ENCODE measurements at regions not wholly inside any gene's neighbourhood (a gene's known extent, or its start where the extent isn't known, plus 50 kb on each side); places are given as distances from the start of the nearest gene placed in this dataset.

- no peak for TF ChIP-seq CTCF (IDR thresholded peaks at IDR 0.05)
- no peak for TF ChIP-seq POLR2A (IDR thresholded peaks at IDR 0.05)
Observed at GRCh38 chr3:191715585-191715984, 254.6 kb downstream of the PYDC2 start.

Measured in adrenal gland (tissue), 5 donors.